GM12864 (cell line): ENCODE measurements at regions not wholly inside any gene's neighbourhood (a gene's known extent, or its start where the extent isn't known, plus 50 kb on each side); places are given as distances from the start of the nearest gene placed in this dataset.

Experiments used
- DNase-seq: peaks from one replicate; pipeline ENCODE4 v3.0.0-alpha.2; 2011; ENCODE audit warnings: low read depth
- H3K4me3 ChIP-seq: 2 replicates; pipeline ENCODE4 v1.5.1; 2011; ENCODE audit warnings: mild to moderate bottlenecking, low read depth, low read length, control low read depth
- CTCF ChIP-seq: IDR thresholded peaks from 2 replicates; pipeline ENCODE4 v1.5.1; 2011; ENCODE audit warnings: low read depth, mild to moderate bottlenecking, moderate library complexity, low read length, control low read depth, inconsistent platforms; ENCODE audit errors: missing control alignments

GRCh38 chr20:40232273-40232672, 456.8 kb downstream of the MAFB start:
- DNase-seq: no peak
- no peak overlapping the region for H3K4me3 ChIP-seq
- TF ChIP-seq CTCF: no peak

- DNase-seq: no peak
- TF ChIP-seq CTCF: no peak
- no peak overlapping the region for H3K4me3 ChIP-seq
Observed at GRCh38 chr20:40230486-40230885, 458.6 kb downstream of the MAFB start.

- H3K4me3 ChIP-seq: no peak overlapping the region
- no peak for DNase-seq
- no peak for TF ChIP-seq CTCF
Observed at GRCh38 chr20:40225596-40225995, 463.4 kb downstream of the MAFB start.

- no peak for TF ChIP-seq CTCF
- no peak for DNase-seq
- no peak overlapping the region for H3K4me3 ChIP-seq
Observed at GRCh38 chr20:40223810-40224209, 465.2 kb downstream of the MAFB start.

GRCh38 chr20:40218971-40219370, 470.1 kb downstream of the MAFB start:
- TF ChIP-seq CTCF: no peak
- no peak for DNase-seq
- no peak overlapping the region for H3K4me3 ChIP-seq

- no peak for DNase-seq
- no peak for TF ChIP-seq CTCF
- no peak overlapping the region for H3K4me3 ChIP-seq
Observed at GRCh38 chr20:40218316-40218969, 470.6 kb downstream of the MAFB start.

GRCh38 chr20:40207655-40208054, 481.4 kb downstream of the MAFB start:
- TF ChIP-seq CTCF: no peak
- DNase-seq: no peak

More at GRCh38 chr20:40207655-40208054, 481.4 kb downstream of the MAFB start:
- no peak overlapping the region for H3K4me3 ChIP-seq
